Choroid plexus epithelial cell (primary cell): ENCODE measurements at regions not wholly inside any gene's neighbourhood (a gene's known extent, or its start where the extent isn't known, plus 50 kb on each side); places are given as distances from the start of the nearest gene placed in this dataset.
"Not testable (repeated sequence)": the region's sequence is repeated elsewhere in the genome, so short reads cannot be mapped to it uniquely, and the experiment has no call there.

ENCODE experiments used
- DNase-seq: peaks from one replicate; pipeline ENCODE4 v3.0.0-alpha.2; 2010; ENCODE audit warnings: low read depth
- H3K4me3 ChIP-seq: 2 replicates; pipeline ENCODE4 v1.5.1; 2011; ENCODE audit warnings: low read depth, mild to moderate bottlenecking, control low read depth, low read length, moderate library complexity
- CTCF ChIP-seq: conservative IDR thresholded peaks from 2 replicates; pipeline ENCODE4 v1.5.1; 2011; ENCODE audit warnings: low read depth, mild to moderate bottlenecking, control low read depth, inconsistent platforms, low read length, moderate library complexity

GRCh38 chr2:40027968-40028367 is 248.9 kb upstream of the THUMPD2 start:
- H3K4me3 ChIP-seq = no peak overlapping the region
- no peak for TF ChIP-seq CTCF
- DNase-seq = no peak

- not testable (repeated sequence) for DNase-seq, H3K4me3 ChIP-seq
Measured at GRCh38 chr2:40025276-40025675, 246.2 kb upstream of the THUMPD2 start.

GRCh38 chr2:40020997-40021396 is 241.9 kb upstream of the THUMPD2 start:
- no peak for TF ChIP-seq CTCF
- no peak for DNase-seq
- H3K4me3 ChIP-seq = no peak overlapping the region

GRCh38 chr2:40016151-40016885 is 237.3 kb upstream of the THUMPD2 start:
- no peak for DNase-seq
- H3K4me3 ChIP-seq = no peak overlapping the region
- no peak for TF ChIP-seq CTCF

- not testable (repeated sequence) for H3K4me3 ChIP-seq, DNase-seq
Measured at GRCh38 chr2:40013962-40014361, 234.9 kb upstream of the THUMPD2 start.

GRCh38 chr2:40004336-40004735 is 225.3 kb upstream of the THUMPD2 start:
- DNase-seq = peak; percentile 22
- no peak overlapping the region for H3K4me3 ChIP-seq

GRCh38 chr2:40002339-40002738 is 223.3 kb upstream of the THUMPD2 start:
- TF ChIP-seq CTCF = no peak
- no peak for DNase-seq
- H3K4me3 ChIP-seq = no peak overlapping the region

More at GRCh38 chr2:40004336-40004735, 225.3 kb upstream of the THUMPD2 start:
- no peak for TF ChIP-seq CTCF

- no peak overlapping the region for H3K4me3 ChIP-seq
- DNase-seq = no peak
- no peak for TF ChIP-seq CTCF
Measured at GRCh38 chr2:39999864-40000263, 220.8 kb upstream of the THUMPD2 start.
